Progenitor cell of endocrine pancreas (in vitro differentiated cells): ENCODE measurements at regions not wholly inside any gene's neighbourhood (a gene's known extent, or its start where the extent isn't known, plus 50 kb on each side); places are given as distances from the start of the nearest gene placed in this dataset.

Experiments used
- DNase-seq: peaks from one replicate; pipeline ENCODE4 v3.0.0; 2021; ENCODE audit warnings: low spot score; ENCODE audit not compliant: unreplicated experiment
- H3K27ac Mint-ChIP-seq: 2 replicates; pipeline ENCODE4 v1.8.0; 2021; ENCODE audit warnings: mild to moderate bottlenecking, moderate library complexity, mixed read lengths
- H3K27me3 Mint-ChIP-seq: 2 replicates; pipeline ENCODE4 v1.8.0; 2021; ENCODE audit warnings: mixed read lengths
- H3K36me3 Mint-ChIP-seq: 2 replicates; pipeline ENCODE4 v1.8.0; 2022; ENCODE audit warnings: mixed read lengths; ENCODE audit not compliant: insufficient read depth
- H3K4me1 Mint-ChIP-seq: 2 replicates; pipeline ENCODE4 v1.8.0; 2021; ENCODE audit warnings: low read depth, mixed read lengths
- H3K4me3 Mint-ChIP-seq: 2 replicates; pipeline ENCODE4 v1.8.0; 2021; ENCODE audit warnings: low read depth, mild to moderate bottlenecking, moderate library complexity, mixed read lengths
- H3K9me3 Mint-ChIP-seq: 2 replicates; pipeline ENCODE4 v1.8.0; 2021; ENCODE audit warnings: low read depth, mixed read lengths
- TF ChIP-seq, protein P1 (sequence below): fragments of 200-600 bp; sonication (generic); IDR thresholded peaks from one replicate; pipeline ENCODE4 v1.5.0; 2021; ENCODE audit warnings: antibody characterized with exemption, mild to moderate bottlenecking; ENCODE audit not compliant: unreplicated experiment

DNA sequence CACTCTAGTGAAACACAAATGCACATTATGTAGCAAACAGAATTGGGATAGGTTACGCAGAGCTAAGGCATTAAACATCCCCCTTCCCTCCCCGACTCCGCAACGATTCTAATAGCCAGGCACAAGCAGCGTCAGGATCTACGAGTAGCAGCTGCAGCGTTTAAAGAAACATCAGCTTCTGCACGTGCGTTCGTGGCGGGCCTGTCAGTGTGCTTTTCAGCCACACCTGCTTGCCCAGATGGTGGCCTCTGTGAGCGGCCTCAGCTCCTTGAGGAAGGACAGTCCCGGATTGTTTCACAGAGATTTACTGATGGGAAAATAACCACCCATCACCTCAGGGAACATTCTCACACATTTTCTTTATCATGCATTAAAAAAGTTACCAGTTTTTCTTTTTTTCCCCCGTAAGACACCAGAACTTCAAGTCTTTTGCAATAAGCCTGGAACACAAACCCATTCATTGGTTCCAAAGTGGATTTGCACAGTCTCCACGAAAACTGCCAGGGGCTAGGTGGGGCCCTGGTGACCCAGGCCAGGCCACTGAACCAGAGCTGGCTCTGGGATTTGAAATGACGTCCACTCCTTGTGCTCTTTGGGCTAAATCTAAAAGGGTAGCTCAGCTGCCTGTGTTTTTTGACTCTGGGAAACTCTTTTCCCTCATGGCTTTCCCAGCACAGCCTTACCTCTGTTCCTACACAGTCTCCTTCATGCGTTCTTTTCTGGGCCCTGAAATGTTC, 325.5 kb downstream of the KCNRG start:
- DNase-seq = no peak
- TF ChIP-seq, protein P1, sequence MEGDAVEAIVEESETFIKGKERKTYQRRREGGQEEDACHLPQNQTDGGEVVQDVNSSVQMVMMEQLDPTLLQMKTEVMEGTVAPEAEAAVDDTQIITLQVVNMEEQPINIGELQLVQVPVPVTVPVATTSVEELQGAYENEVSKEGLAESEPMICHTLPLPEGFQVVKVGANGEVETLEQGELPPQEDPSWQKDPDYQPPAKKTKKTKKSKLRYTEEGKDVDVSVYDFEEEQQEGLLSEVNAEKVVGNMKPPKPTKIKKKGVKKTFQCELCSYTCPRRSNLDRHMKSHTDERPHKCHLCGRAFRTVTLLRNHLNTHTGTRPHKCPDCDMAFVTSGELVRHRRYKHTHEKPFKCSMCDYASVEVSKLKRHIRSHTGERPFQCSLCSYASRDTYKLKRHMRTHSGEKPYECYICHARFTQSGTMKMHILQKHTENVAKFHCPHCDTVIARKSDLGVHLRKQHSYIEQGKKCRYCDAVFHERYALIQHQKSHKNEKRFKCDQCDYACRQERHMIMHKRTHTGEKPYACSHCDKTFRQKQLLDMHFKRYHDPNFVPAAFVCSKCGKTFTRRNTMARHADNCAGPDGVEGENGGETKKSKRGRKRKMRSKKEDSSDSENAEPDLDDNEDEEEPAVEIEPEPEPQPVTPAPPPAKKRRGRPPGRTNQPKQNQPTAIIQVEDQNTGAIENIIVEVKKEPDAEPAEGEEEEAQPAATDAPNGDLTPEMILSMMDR = no peak
- Mint-ChIP-seq H3K36me3 (no peaks in the 10 kb centered on the region), H3K27me3 (peaks cover 4% of the 10 kb centered on the region), H3K4me3 (no peak overlapping the region), H3K4me1 (no peaks in the 10 kb centered on the region), H3K27ac (peak overlapping the region; percentile 39), H3K9me3 (peaks cover 6% of the 10 kb centered on the region)

DNA sequence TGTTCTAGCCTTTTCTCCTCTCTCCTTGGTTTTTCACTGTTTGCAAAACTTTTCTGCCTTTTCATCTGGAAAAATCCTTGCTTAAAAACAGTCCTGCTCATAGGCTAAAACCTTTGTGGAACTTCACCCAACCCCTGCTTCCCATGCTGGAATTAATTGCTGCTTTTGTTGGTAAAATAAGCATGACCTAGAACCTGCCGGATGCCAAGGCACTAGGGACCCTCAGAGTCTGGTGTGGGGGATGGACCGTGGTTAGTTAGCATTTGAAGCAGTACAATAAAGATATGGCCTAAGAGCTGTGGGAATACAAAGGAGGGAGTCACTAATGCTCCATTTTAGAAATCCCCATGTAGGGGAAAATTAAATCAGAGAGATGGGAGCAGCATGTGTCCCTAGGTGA, 326.3 kb downstream of the KCNRG start:
- Mint-ChIP-seq H3K27ac (no peak overlapping the region), H3K4me1 (no peaks in the 10 kb centered on the region), H3K27me3 (peaks cover 4% of the 10 kb centered on the region), H3K9me3 (peaks cover 6% of the 10 kb centered on the region), H3K4me3 (no peak overlapping the region), H3K36me3 (no peaks in the 10 kb centered on the region)
- TF ChIP-seq, protein P1 = no peak
- DNase-seq = no peak

DNA sequence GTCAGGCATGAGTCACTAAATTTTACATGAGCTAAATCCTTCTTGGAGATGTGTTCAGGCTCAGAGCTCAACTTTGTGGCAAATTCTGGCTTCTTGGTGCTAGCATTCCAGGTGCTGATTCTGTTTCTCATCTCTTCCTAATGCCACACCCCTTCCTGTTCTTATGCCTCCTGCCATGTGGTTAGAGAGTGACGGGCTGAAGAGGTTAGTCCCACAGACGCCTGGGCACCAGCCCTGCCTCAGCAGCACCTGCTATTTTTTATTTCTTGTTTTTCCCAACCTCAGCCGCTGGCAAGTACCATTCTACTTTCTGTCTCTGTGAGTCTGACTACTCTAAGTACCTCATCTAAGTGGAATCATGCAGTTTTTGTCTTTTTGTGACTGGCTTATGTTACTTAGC, 329.5 kb downstream of the KCNRG start:
- Mint-ChIP-seq H3K36me3 (no peaks in the 10 kb centered on the region), H3K4me1 (no peaks in the 10 kb centered on the region), H3K27ac (peak overlapping the region; percentile 40), H3K27me3 (peaks cover 4% of the 10 kb centered on the region), H3K4me3 (no peak overlapping the region), H3K9me3 (peaks cover 6% of the 10 kb centered on the region)
- TF ChIP-seq, protein P1 = no peak
- DNase-seq = no peak

DNA sequence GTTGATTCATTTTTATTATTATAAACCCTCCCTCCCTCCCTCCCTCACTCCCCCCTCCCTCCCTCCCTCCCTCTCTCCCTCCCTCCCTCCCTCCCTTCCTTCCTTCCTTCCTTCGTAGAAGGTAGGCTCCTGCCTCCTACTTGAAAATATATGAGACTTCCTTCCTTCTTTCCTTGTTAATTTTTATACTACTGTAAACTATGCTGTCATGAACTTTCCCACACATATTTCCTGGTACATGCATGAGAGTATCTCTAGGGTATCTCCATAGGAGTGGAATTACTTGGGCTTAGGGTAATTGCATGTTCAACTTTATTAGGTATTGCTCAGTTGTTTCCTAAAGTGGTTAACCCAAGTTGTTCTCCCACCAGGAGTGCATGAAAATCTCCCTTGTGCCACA, 330.6 kb downstream of the KCNRG start:
- H3K4me3 Mint-ChIP-seq = no peak overlapping the region
- no peaks in the 10 kb centered on the region for H3K4me1 Mint-ChIP-seq
- peaks cover 6% of the 10 kb centered on the region for H3K9me3 Mint-ChIP-seq
- DNase-seq = no peak
- peaks cover 4% of the 10 kb centered on the region for H3K27me3 Mint-ChIP-seq
- TF ChIP-seq, protein P1 = no peak
- no peaks in the 10 kb centered on the region for H3K36me3 Mint-ChIP-seq
- H3K27ac Mint-ChIP-seq = no peak overlapping the region

DNA sequence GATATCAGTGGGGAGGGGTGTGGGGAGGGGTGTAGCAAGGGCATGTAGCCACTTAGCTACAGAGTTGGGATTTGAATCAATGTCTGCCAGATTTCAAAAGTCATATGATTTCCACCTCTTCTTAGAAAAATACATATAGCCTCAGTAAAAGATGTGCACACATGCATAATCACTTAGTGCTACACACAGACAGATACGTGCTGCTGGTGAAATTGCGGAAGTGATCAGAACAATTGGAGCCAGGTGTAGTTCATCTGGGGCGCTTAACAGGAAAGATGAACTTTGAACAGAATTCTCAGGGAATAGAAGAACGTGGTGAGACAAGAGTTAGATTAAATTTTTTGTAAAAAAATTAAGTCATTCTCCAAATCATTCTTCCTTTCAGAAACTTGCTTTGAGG, 333.1 kb downstream of the KCNRG start:
- peaks cover 3% of the 10 kb centered on the region for H3K4me1 Mint-ChIP-seq
- no peak for DNase-seq

More for the DNA sequence above, 333.1 kb downstream of the KCNRG start:
- Mint-ChIP-seq H3K27me3 (no peaks in the 10 kb centered on the region), H3K27ac (no peak overlapping the region), H3K36me3 (no peaks in the 10 kb centered on the region), H3K9me3 (no peaks in the 10 kb centered on the region), H3K4me3 (no peak overlapping the region)
- TF ChIP-seq, protein P1 = no peak
